HG03139 (cell line): ENCODE measurements at regions not wholly inside any gene's neighbourhood (a gene's known extent, or its start where the extent isn't known, plus 50 kb on each side); places are given as distances from the start of the nearest gene placed in this dataset.
"Not testable (repeated sequence)": the region's sequence is repeated elsewhere in the genome, so short reads cannot be mapped to it uniquely, and the experiment has no call there.

Experiments
- ATAC-seq: cut with Tn5 transposase; IDR thresholded peaks from one replicate; pipeline ENCODE4 v1.9.1; 2021; ENCODE audit not compliant: unreplicated experiment

- no peak for ATAC-seq
These were observed 1027.9 kb upstream of the ADGRB3 start for GRCh38 chr6:67606906-67607828.

GRCh38 chr6:67594366-67594765 is 1040.7 kb upstream of the ADGRB3 start:
- no peak for ATAC-seq

- ATAC-seq: no peak
These were observed 1041.8 kb upstream of the ADGRB3 start for GRCh38 chr6:67593247-67593646.

GRCh38 chr6:67591910-67592309 is 1043.2 kb upstream of the ADGRB3 start:
- ATAC-seq: no peak

- no peak for ATAC-seq
These were observed 1067.2 kb upstream of the ADGRB3 start for GRCh38 chr6:67567842-67568241.

GRCh38 chr6:67563671-67564070 is 1071.4 kb upstream of the ADGRB3 start:
- no peak for ATAC-seq

- no peak for ATAC-seq
These were observed 1075.0 kb upstream of the ADGRB3 start for GRCh38 chr6:67560068-67560467.

GRCh38 chr6:67558985-67559384 is 1076.1 kb upstream of the ADGRB3 start:
- ATAC-seq: no peak

GRCh38 chr6:67544851-67545452 is 1090.1 kb upstream of the ADGRB3 start:
- no peak for ATAC-seq

- no peak for ATAC-seq
These were observed 1093.5 kb upstream of the ADGRB3 start for GRCh38 chr6:67541586-67541985.

- ATAC-seq: no peak
These were observed 1097.0 kb upstream of the ADGRB3 start for GRCh38 chr6:67538032-67538431.

GRCh38 chr6:67535946-67536345 is 1099.1 kb upstream of the ADGRB3 start:
- ATAC-seq: no peak

GRCh38 chr6:67506352-67506751 is 1128.7 kb upstream of the ADGRB3 start:
- no peak for ATAC-seq

GRCh38 chr6:67501755-67502154 is 1133.3 kb upstream of the ADGRB3 start:
- ATAC-seq: no peak

- ATAC-seq: no peak
These were observed 1137.3 kb upstream of the ADGRB3 start for GRCh38 chr6:67497749-67498148.

GRCh38 chr6:67496191-67496590 is 1138.9 kb upstream of the ADGRB3 start:
- ATAC-seq: no peak

GRCh38 chr6:67493682-67494081 is 1141.4 kb upstream of the ADGRB3 start:
- ATAC-seq: no peak

- no peak for ATAC-seq
These were observed 1159.4 kb upstream of the ADGRB3 start for GRCh38 chr6:67475700-67476099.

GRCh38 chr6:67467341-67467740 is 1167.7 kb upstream of the ADGRB3 start:
- ATAC-seq: no peak

- not testable (repeated sequence) for ATAC-seq
These were observed 1172.4 kb upstream of the ADGRB3 start for GRCh38 chr6:67462725-67463124.

GRCh38 chr6:67459556-67459955 is 1175.5 kb upstream of the ADGRB3 start:
- no peak for ATAC-seq

GRCh38 chr6:67458265-67458664 is 1176.8 kb upstream of the ADGRB3 start:
- no peak for ATAC-seq
